HepG2 (cell line): ENCODE measurements at regions not wholly inside any gene's neighbourhood (a gene's known extent, or its start where the extent isn't known, plus 50 kb on each side); places are given as distances from the start of the nearest gene placed in this dataset.
"Not testable (repeated sequence)": the region's sequence is repeated elsewhere in the genome, so short reads cannot be mapped to it uniquely, and the experiment has no call there.

Experiments
- ARNTL ChIP-seq: sonication (generic); formaldehyde crosslinking; IDR thresholded peaks from 2 replicates; pipeline ENCODE4 v1.4.0; 2020; ENCODE audit warnings: mild to moderate bottlenecking, missing genetic modification reagents
- CTCF ChIP-seq: sonication (generic); formaldehyde crosslinking; IDR thresholded peaks from 2 replicates; pipeline ENCODE4 v1.5.0; 2020; ENCODE audit warnings: mild to moderate bottlenecking, missing genetic modification reagents, moderate library complexity
- EP300 ChIP-seq, 3 experiments: sonication (generic) in 1 of 3; formaldehyde crosslinking in 1 of 3; IDR thresholded peaks; 2 replicates each; pipeline versions ENCODE4 v1.5.1 to v1.6.1; 2011 to 2020; ENCODE audit warnings: low read depth in 2 of 3, low read length in 2 of 3, borderline replicate concordance in 1 of 3, improper control_type of control experiment in 1 of 3, mild to moderate bottlenecking in 1 of 3, missing genetic modification reagents in 1 of 3, moderate library complexity in 1 of 3
- FOSL2 ChIP-seq: sonication (generic); formaldehyde crosslinking; IDR thresholded peaks from 2 replicates; pipeline ENCODE4 v1.4.0; 2020; ENCODE audit warnings: missing genetic modification reagents
- HOXA7 ChIP-seq: sonication (generic); formaldehyde crosslinking; IDR thresholded peaks from 2 replicates; pipeline ENCODE4 v1.8.1; 2022; ENCODE audit warnings: mild to moderate bottlenecking, missing genetic modification reagents, moderate library complexity
- SALL1 ChIP-seq: sonication (generic); formaldehyde crosslinking; IDR thresholded peaks from 2 replicates; pipeline ENCODE4 v1.8.0; 2022; ENCODE audit warnings: mild to moderate bottlenecking, missing genetic modification reagents
- SMAD1 ChIP-seq: sonication (generic); formaldehyde crosslinking; IDR thresholded peaks from 2 replicates; pipeline ENCODE4 v1.4.0; 2020; ENCODE audit warnings: missing genetic modification reagents, low read depth, mild to moderate bottlenecking, borderline replicate concordance
- SOX13 ChIP-seq, 3 experiments: fragments of 450-650 bp in 1 of 3; sonication (generic) in 1 of 3; formaldehyde crosslinking in 1 of 3; IDR thresholded peaks in 2 of 3; conservative IDR thresholded peaks in 1 of 3; 2 replicates each; pipeline versions ENCODE4 v1.5.0 to v1.6.1; 2016 to 2020; ENCODE audit warnings: antibody characterized with exemption in 1 of 3, mild to moderate bottlenecking in 1 of 3, missing compliant biosample characterization in 1 of 3, missing genetic modification reagents in 1 of 3, moderate library complexity in 1 of 3
- TAF15 ChIP-seq: fragments of 200-400 bp; formaldehyde crosslinking; IDR thresholded peaks from one replicate; pipeline ENCODE4 v1.6.1; 2018; ENCODE audit warnings: mild to moderate bottlenecking, low read depth, low read length; ENCODE audit not compliant: poor library complexity, severe bottlenecking
- ZNF318 ChIP-seq: sonication (generic); formaldehyde crosslinking; IDR thresholded peaks from 2 replicates; pipeline ENCODE4 v1.4.0; 2020; ENCODE audit warnings: mild to moderate bottlenecking, missing genetic modification reagents
- ZNF598 ChIP-seq: sonication (generic); formaldehyde crosslinking; IDR thresholded peaks from 2 replicates; pipeline ENCODE4 v1.5.1; 2020; ENCODE audit warnings: mild to moderate bottlenecking, missing genetic modification reagents, borderline replicate concordance
- ZXDC ChIP-seq: sonication (generic); formaldehyde crosslinking; IDR thresholded peaks from 2 replicates; pipeline ENCODE4 v1.5.0; 2020; ENCODE audit warnings: mild to moderate bottlenecking, missing genetic modification reagents

DNA sequence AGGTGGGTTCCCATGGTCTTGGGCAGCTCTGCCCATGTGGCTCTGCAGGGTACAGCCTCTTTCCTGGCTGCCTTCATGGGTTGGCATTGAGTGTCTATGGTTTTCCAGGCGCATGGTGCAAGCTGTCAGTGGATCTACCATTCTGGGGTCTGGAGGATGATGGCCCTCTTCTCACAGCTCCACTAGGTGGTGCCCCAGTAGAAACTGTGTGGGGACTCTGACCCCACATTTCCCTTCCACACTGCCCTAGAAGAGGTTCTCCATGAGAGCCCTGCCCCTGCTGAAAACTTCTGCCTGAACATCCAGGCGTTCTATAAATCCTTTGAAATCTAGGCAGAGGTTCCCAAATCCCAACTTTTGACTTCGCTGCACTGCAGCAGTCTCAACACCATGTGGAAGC lies 174.0 kb upstream of the CTNND2 start:
- not testable (repeated sequence) for TF ChIP-seq ARNTL; SMAD1 (CRISPR knock-in tag); HOXA7 (CRISPR knock-in tag); FOSL2 (CRISPR knock-in tag); EP300 (IDR thresholded peaks at IDR 0.05; ENCODE audit: low read depth in 2 of 2, low read length in 2 of 2); EP300 (CRISPR knock-in tag; IDR thresholded peaks at IDR 0.05; ENCODE audit: borderline replicate concordance); CTCF (CRISPR knock-in tag); TAF15; ZXDC (CRISPR knock-in tag); ZNF318 (CRISPR knock-in tag); SOX13 (IDR thresholded peaks at IDR 0.05); SOX13 (CRISPR knock-in tag; conservative IDR thresholded peaks at IDR 0.05 in 1 of 2, IDR thresholded peaks at IDR 0.05 in 1 of 2); SALL1 (CRISPR knock-in tag); ZNF598 (CRISPR knock-in tag)
